A549 (cell line): ENCODE measurements at regions not wholly inside any gene's neighbourhood (a gene's known extent, or its start where the extent isn't known, plus 50 kb on each side); places are given as distances from the start of the nearest gene placed in this dataset.

Experiments
- ATAC-seq, 2 experiments: fragments of 200-7000 bp in 1 of 2; fragments of >200 bp in 1 of 2; cut with Nextera tagmentation in 1 of 2; cut with Tn5 transposase in 1 of 2; 3 replicates each; pipeline versions ENCODE4 v1.8.0 to v1.9.1; 2018 to 2020; ENCODE audit warnings: mild to moderate bottlenecking in 1 of 2, moderate library complexity in 1 of 2
- CTCF ChIA-PET: fragments of 300-600 bp; sonication (Branson Sonifier 250); formaldehyde crosslinking; extraction: SDS; loops from one replicate; lab custom pipeline; 2021; ENCODE audit warnings: antibody characterized with exemption, inconsistent platforms; lab: Yijun Ruan, JAX
- POLR2A ChIA-PET: fragments of 350-600 bp; formaldehyde crosslinking; extraction: SDS; loops from one replicate; lab custom pipeline; 2021; ENCODE audit warnings: antibody characterized with exemption, inconsistent platforms; lab: Yijun Ruan, JAX
- DNase-seq, 2 experiments: peaks; one replicate each; pipeline versions ENCODE4 v3.0.0 to v3.0.0-alpha.2; 2011 to 2016; ENCODE audit warnings: low read depth in 1 of 2, low spot score in 1 of 2
- FAIRE-seq: peaks from 2 replicates; lab custom pipeline; 2011; peaks lifted over from hg19 to GRCh38; lab: Jason Lieb, UNC
- H3K27ac ChIP-seq, 2 experiments: fragments of >200 bp; sonication (Bioruptor Twin); formaldehyde crosslinking; 3 replicates each; pipeline ENCODE4 v1.5.1; 2016 to 2017
- H3K4me1 ChIP-seq: fragments of >200 bp; sonication (Bioruptor Twin); formaldehyde crosslinking; 3 replicates; pipeline ENCODE4 v1.6.1; 2016
- H3K4me2 ChIP-seq: fragments of >200 bp; sonication (Bioruptor Twin); formaldehyde crosslinking; 3 replicates; pipeline ENCODE4 v1.6.1; 2016
- H3K4me3 ChIP-seq: fragments of >200 bp; sonication (Bioruptor Twin); formaldehyde crosslinking; 3 replicates; pipeline ENCODE4 v1.5.1; 2016
- H3K9me3 ChIP-seq: fragments of >200 bp; sonication (Bioruptor Twin); formaldehyde crosslinking; 3 replicates; pipeline ENCODE4 v1.6.1; 2016
- CBX2 ChIP-seq: fragments of 200-600 bp; sonication (generic); IDR thresholded peaks from 2 replicates; pipeline ENCODE4 v1.6.1; 2016; ENCODE audit warnings: low read depth, mild to moderate bottlenecking, borderline replicate concordance
- CEBPB ChIP-seq, 2 experiments: fragments of >200 bp in 1 of 2; sonication (Bioruptor Twin) in 1 of 2; formaldehyde crosslinking in 1 of 2; IDR thresholded peaks; 2 replicates each; pipeline ENCODE4 v1.6.1; 2012 to 2016
- CHD2 ChIP-seq: fragments of 150-350 bp; IDR thresholded peaks from 2 replicates; pipeline ENCODE4 v1.6.1; 2014; ENCODE audit warnings: low read length; ENCODE audit not compliant: partially characterized antibody
- CHD4 ChIP-seq: fragments of 200-600 bp; sonication (generic); IDR thresholded peaks from 2 replicates; pipeline ENCODE4 v1.6.1; 2016; ENCODE audit warnings: antibody characterized with exemption, mild to moderate bottlenecking, borderline replicate concordance
- EHF ChIP-seq: fragments of 250-450 bp; sonication (Bioruptor Pico); IDR thresholded peaks from 2 replicates; pipeline ENCODE4 v1.5.0; 2020; ENCODE audit warnings: mild to moderate bottlenecking
- FOSL2 ChIP-seq, 2 experiments: fragments of 450-650 bp in 1 of 2; fragments of >200 bp in 1 of 2; sonication (Bioruptor Twin) in 1 of 2; formaldehyde crosslinking; IDR thresholded peaks; 2 replicates each; pipeline versions ENCODE4 v1.5.0 to v1.6.1; 2016 to 2020; ENCODE audit warnings: mild to moderate bottlenecking in 1 of 2, moderate library complexity in 1 of 2
- GATA3 ChIP-seq: IDR thresholded peaks from 2 replicates; pipeline ENCODE4 v1.6.1; 2012; ENCODE audit warnings: borderline replicate concordance
- HOXB5 ChIP-seq: fragments of 250-450 bp; sonication (Bioruptor Pico); IDR thresholded peaks from 2 replicates; pipeline ENCODE4 v1.5.0; 2020; ENCODE audit warnings: mild to moderate bottlenecking, moderate library complexity
- JUNB ChIP-seq: fragments of >200 bp; sonication (Bioruptor Twin); formaldehyde crosslinking; IDR thresholded peaks from 2 replicates; pipeline ENCODE4 v1.6.1; 2016
- MAZ ChIP-seq: fragments of 150-350 bp; IDR thresholded peaks from 2 replicates; pipeline ENCODE4 v1.6.1; 2014; ENCODE audit warnings: antibody characterized with exemption, low read depth, low read length, borderline replicate concordance
- MYC ChIP-seq: IDR thresholded peaks from 2 replicates; pipeline ENCODE4 v1.6.1; 2012; ENCODE audit warnings: mild to moderate bottlenecking, inconsistent platforms, low read length, improper control_type of control experiment, borderline replicate concordance
- NR3C1 ChIP-seq: fragments of >200 bp; sonication (Bioruptor Twin); formaldehyde crosslinking; IDR thresholded peaks from 3 replicates; pipeline ENCODE4 v1.6.1; 2017
- PHF8 ChIP-seq: fragments of 200-600 bp; sonication (generic); IDR thresholded peaks from 2 replicates; pipeline ENCODE4 v1.6.1; 2016; ENCODE audit warnings: low read depth, mild to moderate bottlenecking, antibody characterized with exemption, moderate library complexity, borderline replicate concordance
- POLR2A ChIP-seq: IDR thresholded peaks from 2 replicates; pipeline ENCODE4 v1.6.1; 2012; ENCODE audit warnings: mild to moderate bottlenecking, low read length
- RARB ChIP-seq: fragments of 250-450 bp; sonication (Bioruptor Pico); IDR thresholded peaks from 2 replicates; pipeline ENCODE4 v1.8.0; 2021; ENCODE audit warnings: mild to moderate bottlenecking, moderate library complexity
- RCOR1 ChIP-seq: fragments of 150-350 bp; IDR thresholded peaks from 2 replicates; pipeline ENCODE4 v1.6.1; 2014; ENCODE audit warnings: antibody characterized with exemption, low read length, low read depth
- TFCP2L1 ChIP-seq: fragments of 250-450 bp; sonication (Bioruptor Pico); IDR thresholded peaks from 2 replicates; pipeline ENCODE4 v1.5.0; 2021; ENCODE audit warnings: mild to moderate bottlenecking
- ZFP36 ChIP-seq: fragments of 450-650 bp; IDR thresholded peaks from 2 replicates; pipeline ENCODE4 v1.6.1; 2014; ENCODE audit warnings: borderline replicate concordance; ENCODE audit not compliant: partially characterized antibody
- ZSCAN20 ChIP-seq: fragments of 250-450 bp; sonication (Bioruptor Pico); IDR thresholded peaks from 2 replicates; pipeline ENCODE4 v1.8.0; 2022; ENCODE audit warnings: mild to moderate bottlenecking, moderate library complexity
- WGBS: methylation state at CpG from one replicate; pipeline ENCODE4 v1.1.6; 2017; ENCODE audit errors: missing lambda C conversion rate; 5-methylcytosine and 5-hydroxymethylcytosine counted together
- TF ChIP-seq, protein P1 (sequence below): fragments of 150-350 bp; IDR thresholded peaks from 2 replicates; pipeline ENCODE4 v1.6.1; 2014; ENCODE audit warnings: low read depth, mild to moderate bottlenecking, low read length
- TF ChIP-seq, protein P2 (sequence below): IDR thresholded peaks from 2 replicates; pipeline ENCODE4 v1.6.1; 2012
- TF ChIP-seq, protein P3 (sequence below): IDR thresholded peaks from 2 replicates; pipeline ENCODE4 v1.6.1; 2012; ENCODE audit warnings: low read depth, borderline replicate concordance
- TF ChIP-seq, protein P4 (sequence below): fragments of 250-450 bp; sonication (Bioruptor Pico); IDR thresholded peaks from 2 replicates; pipeline ENCODE4 v1.5.0; 2020; ENCODE audit warnings: low read depth, mild to moderate bottlenecking, moderate library complexity
- TF ChIP-seq, protein P5 (sequence below): fragments of >200 bp; sonication (Bioruptor Twin); formaldehyde crosslinking; IDR thresholded peaks from 3 replicates; pipeline ENCODE4 v1.5.1; 2016
- TF ChIP-seq, protein P6 (sequence below): fragments of >200 bp; sonication (Bioruptor Twin); formaldehyde crosslinking; IDR thresholded peaks from 2 replicates; pipeline ENCODE4 v1.6.1; 2016
- TF ChIP-seq, protein P7 (sequence below): fragments of 450-650 bp; IDR thresholded peaks from 2 replicates; pipeline ENCODE4 v1.6.1; 2014; ENCODE audit warnings: antibody characterized with exemption

DNA sequence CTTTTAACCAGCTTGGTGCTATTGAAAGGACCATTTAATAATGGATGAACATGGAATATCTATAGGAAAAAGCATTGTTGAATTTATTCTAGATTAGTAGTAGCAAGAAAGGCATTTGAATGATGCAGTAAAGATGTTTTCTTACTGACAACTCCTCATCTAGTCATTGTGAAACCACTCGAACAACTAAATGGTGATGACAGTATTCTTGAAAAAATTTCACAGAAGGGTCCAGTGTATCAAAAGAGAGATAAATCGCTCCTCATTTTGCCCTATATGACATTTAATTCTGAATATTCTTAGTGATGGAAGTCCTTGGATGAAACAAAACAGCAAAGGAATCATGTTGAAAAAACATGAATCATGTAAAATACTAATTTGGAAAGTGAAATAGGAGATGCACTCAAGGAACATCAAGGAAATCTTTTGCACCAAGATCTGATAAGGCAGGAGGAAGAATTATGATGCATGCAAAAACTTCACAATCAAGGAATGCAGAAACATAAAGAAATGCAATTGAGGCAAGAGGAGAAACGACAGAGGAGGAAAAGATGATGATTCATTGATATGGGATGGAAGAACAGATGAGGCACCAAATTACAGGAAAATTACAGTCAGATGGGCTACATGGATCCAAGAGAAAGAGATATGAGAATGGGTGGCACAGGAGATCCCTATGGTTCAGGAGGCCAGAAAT lies 190.4 kb downstream of the DDX3Y start:
- POLR2A ChIA-PET, result no interaction called here
- Histone ChIP-seq H3K4me3 (no peak overlapping the region), H3K4me1 (no peaks in the 10 kb centered on the region), H3K9me3 (no peaks in the 10 kb centered on the region), H3K27ac (no peak overlapping the region), H3K4me2 (no peak overlapping the region)
- WGBS, result 13% methylated on average over 3 of the region's 3 CpGs
- FAIRE-seq, result no peak
- TF ChIP-seq MYC (no peak), ZSCAN20 (CRISPR knock-in tag) (no peak), CHD4 (no peak), PHF8 (no peak), CEBPB (IDR thresholded peaks at IDR 0.05) (no peak), HOXB5 (CRISPR knock-in tag) (no peak), RARB (CRISPR knock-in tag) (no peak), POLR2A (no peak)
- TF ChIP-seq, protein P1, sequence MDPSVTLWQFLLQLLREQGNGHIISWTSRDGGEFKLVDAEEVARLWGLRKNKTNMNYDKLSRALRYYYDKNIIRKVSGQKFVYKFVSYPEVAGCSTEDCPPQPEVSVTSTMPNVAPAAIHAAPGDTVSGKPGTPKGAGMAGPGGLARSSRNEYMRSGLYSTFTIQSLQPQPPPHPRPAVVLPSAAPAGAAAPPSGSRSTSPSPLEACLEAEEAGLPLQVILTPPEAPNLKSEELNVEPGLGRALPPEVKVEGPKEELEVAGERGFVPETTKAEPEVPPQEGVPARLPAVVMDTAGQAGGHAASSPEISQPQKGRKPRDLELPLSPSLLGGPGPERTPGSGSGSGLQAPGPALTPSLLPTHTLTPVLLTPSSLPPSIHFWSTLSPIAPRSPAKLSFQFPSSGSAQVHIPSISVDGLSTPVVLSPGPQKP, result no peak
- TF ChIP-seq, protein P2, sequence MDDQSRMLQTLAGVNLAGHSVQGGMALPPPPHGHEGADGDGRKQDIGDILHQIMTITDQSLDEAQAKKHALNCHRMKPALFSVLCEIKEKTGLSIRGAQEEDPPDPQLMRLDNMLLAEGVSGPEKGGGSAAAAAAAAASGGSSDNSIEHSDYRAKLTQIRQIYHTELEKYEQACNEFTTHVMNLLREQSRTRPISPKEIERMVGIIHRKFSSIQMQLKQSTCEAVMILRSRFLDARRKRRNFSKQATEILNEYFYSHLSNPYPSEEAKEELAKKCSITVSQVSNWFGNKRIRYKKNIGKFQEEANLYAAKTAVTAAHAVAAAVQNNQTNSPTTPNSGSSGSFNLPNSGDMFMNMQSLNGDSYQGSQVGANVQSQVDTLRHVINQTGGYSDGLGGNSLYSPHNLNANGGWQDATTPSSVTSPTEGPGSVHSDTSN, result no peak
- TF ChIP-seq, protein P3, sequence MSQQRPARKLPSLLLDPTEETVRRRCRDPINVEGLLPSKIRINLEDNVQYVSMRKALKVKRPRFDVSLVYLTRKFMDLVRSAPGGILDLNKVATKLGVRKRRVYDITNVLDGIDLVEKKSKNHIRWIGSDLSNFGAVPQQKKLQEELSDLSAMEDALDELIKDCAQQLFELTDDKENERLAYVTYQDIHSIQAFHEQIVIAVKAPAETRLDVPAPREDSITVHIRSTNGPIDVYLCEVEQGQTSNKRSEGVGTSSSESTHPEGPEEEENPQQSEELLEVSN, result no peak
- no peak for DNase-seq
- ATAC-seq, result no peak
- CTCF ChIA-PET, result no interaction called here

DNA sequence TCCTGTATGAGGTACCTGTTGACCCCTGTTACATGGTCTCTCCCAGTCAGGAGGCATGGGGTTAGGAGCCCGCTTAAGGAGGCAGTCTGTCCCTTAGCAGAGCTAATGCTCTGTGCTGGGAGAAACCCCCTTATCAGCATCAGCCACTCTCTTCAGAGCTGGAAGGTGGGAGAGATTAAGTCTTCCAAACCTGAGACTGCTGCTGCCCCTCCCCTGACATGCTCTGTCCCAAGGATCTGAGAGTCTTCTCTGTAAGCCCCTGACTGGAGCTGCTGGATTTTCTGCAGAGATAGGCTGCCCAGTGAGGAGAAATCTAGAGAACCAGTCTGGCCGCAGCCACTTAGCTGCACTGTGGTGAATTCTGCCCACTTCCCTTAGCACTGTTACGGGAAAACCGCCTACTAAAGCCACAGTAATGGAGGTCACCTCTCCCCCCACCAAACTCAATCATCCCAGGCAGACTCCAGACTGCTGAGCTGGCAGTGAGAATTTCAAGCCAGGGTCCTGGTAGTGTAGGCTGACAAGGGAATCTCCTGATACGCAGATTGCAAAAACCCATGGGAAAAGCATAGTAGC lies 222.3 kb downstream of the DDX3Y start:
- DNase-seq, result no peak
- TF ChIP-seq CBX2 (no peak), FOSL2 (IDR thresholded peaks at IDR 0.05) (no peak), FOSL2 (CRISPR knock-in tag; IDR thresholded peaks at IDR 0.05) (no peak), RCOR1 (no peak), GATA3 (no peak), JUNB (no peak), MAZ (no peak), ZFP36 (no peak)
- TF ChIP-seq, protein P4, sequence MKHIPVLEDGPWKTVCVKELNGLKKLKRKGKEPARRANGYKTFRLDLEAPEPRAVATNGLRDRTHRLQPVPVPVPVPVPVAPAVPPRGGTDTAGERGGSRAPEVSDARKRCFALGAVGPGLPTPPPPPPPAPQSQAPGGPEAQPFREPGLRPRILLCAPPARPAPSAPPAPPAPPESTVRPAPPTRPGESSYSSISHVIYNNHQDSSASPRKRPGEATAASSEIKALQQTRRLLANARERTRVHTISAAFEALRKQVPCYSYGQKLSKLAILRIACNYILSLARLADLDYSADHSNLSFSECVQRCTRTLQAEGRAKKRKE, result no peak
- TF ChIP-seq, all 56 proteins: peak for 0
- Histone ChIP-seq H3K4me3 (no peak overlapping the region), H3K9me3 (no peaks in the 10 kb centered on the region), H3K4me1 (no peaks in the 10 kb centered on the region), H3K27ac (no peak overlapping the region), H3K4me2 (no peak overlapping the region)
- WGBS, result 100% methylated on average over 1 of the region's 5 CpGs
- ATAC-seq (no peak), FAIRE-seq (no peak)
- ChIA-PET CTCF (no interaction called here), POLR2A (no interaction called here)

DNA sequence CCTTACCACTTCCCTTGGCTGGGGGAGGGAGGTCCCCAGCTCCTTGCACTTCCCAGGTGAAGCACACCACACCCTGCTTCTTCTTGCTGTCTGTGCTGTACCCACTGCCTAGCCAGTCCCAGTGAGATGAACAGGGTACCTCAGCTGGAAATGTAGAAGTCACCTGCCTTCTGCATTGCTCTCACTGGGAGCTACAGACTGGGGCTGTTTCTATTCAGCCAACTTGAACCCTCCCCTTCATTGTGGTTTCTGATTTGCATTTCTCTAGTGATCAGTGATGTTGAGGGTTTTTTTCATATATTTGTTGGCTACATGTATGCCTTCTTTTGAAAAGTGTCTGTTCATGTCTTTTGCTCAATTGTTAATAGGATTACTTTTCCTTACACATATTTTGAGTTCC lies 222.8 kb downstream of the DDX3Y start:
- Histone ChIP-seq H3K4me1 (no peaks in the 10 kb centered on the region), H3K27ac (no peak overlapping the region), H3K9me3 (no peaks in the 10 kb centered on the region), H3K4me3 (no peak overlapping the region), H3K4me2 (no peak overlapping the region)
- DNase-seq, result no peak
- CTCF ChIA-PET, result no interaction called here
- ATAC-seq, result no peak
- POLR2A ChIA-PET, result no interaction called here
- FAIRE-seq, result no peak
- TF ChIP-seq MAZ (no peak), JUNB (no peak), EHF (CRISPR knock-in tag) (no peak), TFCP2L1 (CRISPR knock-in tag) (no peak), NR3C1 (no peak), CHD2 (no peak), CHD4 (no peak)
- TF ChIP-seq, protein P5, sequence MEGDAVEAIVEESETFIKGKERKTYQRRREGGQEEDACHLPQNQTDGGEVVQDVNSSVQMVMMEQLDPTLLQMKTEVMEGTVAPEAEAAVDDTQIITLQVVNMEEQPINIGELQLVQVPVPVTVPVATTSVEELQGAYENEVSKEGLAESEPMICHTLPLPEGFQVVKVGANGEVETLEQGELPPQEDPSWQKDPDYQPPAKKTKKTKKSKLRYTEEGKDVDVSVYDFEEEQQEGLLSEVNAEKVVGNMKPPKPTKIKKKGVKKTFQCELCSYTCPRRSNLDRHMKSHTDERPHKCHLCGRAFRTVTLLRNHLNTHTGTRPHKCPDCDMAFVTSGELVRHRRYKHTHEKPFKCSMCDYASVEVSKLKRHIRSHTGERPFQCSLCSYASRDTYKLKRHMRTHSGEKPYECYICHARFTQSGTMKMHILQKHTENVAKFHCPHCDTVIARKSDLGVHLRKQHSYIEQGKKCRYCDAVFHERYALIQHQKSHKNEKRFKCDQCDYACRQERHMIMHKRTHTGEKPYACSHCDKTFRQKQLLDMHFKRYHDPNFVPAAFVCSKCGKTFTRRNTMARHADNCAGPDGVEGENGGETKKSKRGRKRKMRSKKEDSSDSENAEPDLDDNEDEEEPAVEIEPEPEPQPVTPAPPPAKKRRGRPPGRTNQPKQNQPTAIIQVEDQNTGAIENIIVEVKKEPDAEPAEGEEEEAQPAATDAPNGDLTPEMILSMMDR, result no peak
- TF ChIP-seq, protein P6, sequence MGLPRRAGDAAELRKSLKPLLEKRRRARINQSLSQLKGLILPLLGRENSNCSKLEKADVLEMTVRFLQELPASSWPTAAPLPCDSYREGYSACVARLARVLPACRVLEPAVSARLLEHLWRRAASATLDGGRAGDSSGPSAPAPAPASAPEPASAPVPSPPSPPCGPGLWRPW, result no peak
- TF ChIP-seq, protein P7, sequence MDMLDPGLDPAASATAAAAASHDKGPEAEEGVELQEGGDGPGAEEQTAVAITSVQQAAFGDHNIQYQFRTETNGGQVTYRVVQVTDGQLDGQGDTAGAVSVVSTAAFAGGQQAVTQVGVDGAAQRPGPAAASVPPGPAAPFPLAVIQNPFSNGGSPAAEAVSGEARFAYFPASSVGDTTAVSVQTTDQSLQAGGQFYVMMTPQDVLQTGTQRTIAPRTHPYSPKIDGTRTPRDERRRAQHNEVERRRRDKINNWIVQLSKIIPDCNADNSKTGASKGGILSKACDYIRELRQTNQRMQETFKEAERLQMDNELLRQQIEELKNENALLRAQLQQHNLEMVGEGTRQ, result no peak
- TF ChIP-seq, protein P2, result no peak
